ENCODE measurements at regions not wholly inside any gene's neighbourhood (a gene's known extent, or its start where the extent isn't known, plus 50 kb on each side); places are given as distances from the start of the nearest gene placed in this dataset.
A peak's percentile ranks its signal among the peaks of the same experiment; 100 is the strongest.
"Not testable (repeated sequence)": the region's sequence is repeated elsewhere in the genome, so short reads cannot be mapped to it uniquely, and the experiment has no call there.

DNA sequence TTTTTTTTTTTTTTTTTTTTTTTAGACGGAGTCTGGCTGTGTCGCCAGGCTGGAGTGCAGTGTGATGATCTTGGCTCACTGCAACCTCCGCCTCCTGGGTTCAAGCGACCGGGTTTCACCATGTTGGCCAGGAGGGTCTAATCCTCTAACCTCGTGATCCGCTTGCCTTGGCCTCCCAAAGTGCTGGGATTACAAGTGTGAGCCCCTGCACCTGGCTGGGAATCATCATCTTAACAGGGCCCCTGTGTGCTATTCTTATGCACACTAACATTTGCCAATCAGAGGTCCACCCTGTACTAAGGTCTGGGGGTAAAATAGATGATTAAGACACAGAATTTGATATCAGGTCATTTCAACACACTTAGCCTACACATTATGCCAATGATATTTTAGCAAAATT lies 278.7 kb upstream of the CHRM3 start:
- Histone ChIP-seq H3K27ac (no peak overlapping the region), H3K4me3 (no peak overlapping the region), H3K9me3 (no peaks in the 10 kb centered on the region), H3K36me3 (no peaks in the 10 kb centered on the region), H3K27me3 (no peaks in the 10 kb centered on the region), H3K4me1 (no peaks in the 10 kb centered on the region)
- intact Hi-C loops (cut with DNase I): no loop called here
- no peak for DNase-seq
- TF ChIP-seq, protein P1, sequence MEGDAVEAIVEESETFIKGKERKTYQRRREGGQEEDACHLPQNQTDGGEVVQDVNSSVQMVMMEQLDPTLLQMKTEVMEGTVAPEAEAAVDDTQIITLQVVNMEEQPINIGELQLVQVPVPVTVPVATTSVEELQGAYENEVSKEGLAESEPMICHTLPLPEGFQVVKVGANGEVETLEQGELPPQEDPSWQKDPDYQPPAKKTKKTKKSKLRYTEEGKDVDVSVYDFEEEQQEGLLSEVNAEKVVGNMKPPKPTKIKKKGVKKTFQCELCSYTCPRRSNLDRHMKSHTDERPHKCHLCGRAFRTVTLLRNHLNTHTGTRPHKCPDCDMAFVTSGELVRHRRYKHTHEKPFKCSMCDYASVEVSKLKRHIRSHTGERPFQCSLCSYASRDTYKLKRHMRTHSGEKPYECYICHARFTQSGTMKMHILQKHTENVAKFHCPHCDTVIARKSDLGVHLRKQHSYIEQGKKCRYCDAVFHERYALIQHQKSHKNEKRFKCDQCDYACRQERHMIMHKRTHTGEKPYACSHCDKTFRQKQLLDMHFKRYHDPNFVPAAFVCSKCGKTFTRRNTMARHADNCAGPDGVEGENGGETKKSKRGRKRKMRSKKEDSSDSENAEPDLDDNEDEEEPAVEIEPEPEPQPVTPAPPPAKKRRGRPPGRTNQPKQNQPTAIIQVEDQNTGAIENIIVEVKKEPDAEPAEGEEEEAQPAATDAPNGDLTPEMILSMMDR (IDR thresholded peaks at IDR 0.05): no peak
- ATAC-seq: no peak

DNA sequence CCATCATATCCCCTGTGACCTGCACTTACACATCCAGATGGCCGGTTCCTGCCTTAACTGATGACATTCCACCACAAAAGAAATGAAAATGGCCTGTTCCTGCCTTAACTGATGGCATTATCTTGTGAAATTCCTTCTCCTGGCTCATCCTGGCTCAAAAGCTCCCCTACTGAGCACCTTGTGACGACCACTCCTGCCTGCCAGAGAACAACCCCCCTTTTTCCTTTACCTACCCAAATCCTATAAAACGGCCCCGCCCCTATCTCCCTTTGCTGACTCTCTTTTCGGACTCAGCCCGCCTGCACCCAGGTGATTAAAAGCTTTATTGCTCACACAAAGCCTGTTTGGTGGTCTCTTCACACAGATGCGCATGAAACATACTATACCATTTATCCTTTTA lies 279.7 kb upstream of the CHRM3 start:
- H3K36me3 ChIP-seq; H3K27me3 ChIP-seq; ATAC-seq; DNase-seq; H3K4me3 ChIP-seq; H3K9me3 ChIP-seq; H3K27ac ChIP-seq; intact Hi-C loops (cut with DNase I); H3K4me1 ChIP-seq: not testable (repeated sequence)

DNA sequence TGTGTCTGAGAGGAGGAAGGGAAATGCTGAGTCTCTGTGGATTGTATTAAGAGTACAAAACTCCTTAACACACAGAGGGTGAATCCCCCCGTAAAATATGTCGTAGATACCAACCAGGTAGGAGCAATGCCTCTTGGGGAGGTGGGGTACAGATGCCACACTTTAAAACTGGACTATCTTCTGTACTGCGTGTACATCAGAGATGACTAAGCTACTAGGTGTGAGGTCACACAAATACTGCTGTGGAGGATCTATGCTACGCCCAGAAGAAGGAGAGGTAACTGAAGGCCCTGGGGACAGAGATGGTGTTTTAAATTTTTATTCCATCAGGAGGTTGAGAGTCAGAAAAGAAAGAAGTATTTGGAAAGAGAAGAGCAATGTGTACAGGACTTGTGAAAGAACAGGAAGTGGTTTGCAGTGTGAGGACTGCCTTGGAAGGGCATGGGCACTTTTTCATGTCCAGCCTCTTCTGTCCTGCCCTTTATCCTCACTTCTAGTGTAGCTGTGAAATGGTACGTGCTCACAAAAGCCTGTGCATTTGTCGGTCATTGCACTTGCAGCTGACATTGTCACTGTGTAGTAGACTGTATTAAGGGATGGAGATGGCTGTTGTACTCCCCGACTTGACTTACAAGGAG lies 287.8 kb upstream of the CHRM3 start:
- no peak overlapping the region for H3K27ac ChIP-seq
- TF ChIP-seq, protein P1 (IDR thresholded peaks at IDR 0.05): no peak
- intact Hi-C loops (cut with DNase I): no loop called here
- DNase-seq (no peak), ATAC-seq (peak; percentile 24)
- H3K9me3 ChIP-seq: no peaks in the 10 kb centered on the region
- no peak overlapping the region for H3K4me3 ChIP-seq
- H3K36me3 ChIP-seq: no peaks in the 10 kb centered on the region
- H3K27me3 ChIP-seq: no peaks in the 10 kb centered on the region
- peaks cover 0 to 5% of the 10 kb centered on the region in 2 donors for H3K4me1 ChIP-seq

DNA sequence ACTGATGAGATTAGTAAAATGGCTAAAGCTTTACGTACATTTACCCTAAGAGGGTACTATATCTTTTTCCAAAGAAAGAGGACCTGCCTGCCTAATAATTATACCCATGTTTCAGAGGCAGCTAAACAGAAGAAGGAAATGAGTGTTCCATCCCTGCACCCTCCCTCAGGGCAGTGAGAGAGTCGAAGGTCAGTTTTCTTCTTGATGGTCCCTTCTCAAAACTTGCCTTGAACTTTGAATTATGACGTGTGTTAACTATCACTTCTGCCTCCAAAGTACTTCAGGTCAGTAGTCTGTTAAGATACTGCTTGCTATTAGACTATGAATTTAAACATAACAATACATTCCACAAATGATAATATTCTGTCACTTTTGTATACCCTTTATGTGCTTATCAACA lies 294.8 kb upstream of the CHRM3 start:
- Histone ChIP-seq H3K9me3 (no peaks in the 10 kb centered on the region), H3K4me3 (no peak overlapping the region), H3K27me3 (no peaks in the 10 kb centered on the region), H3K4me1 (no peaks in the 10 kb centered on the region), H3K27ac (no peak overlapping the region), H3K36me3 (no peaks in the 10 kb centered on the region)
- TF ChIP-seq, protein P1 (IDR thresholded peaks at IDR 0.05): no peak
- intact Hi-C loops (cut with DNase I): no loop called here
- DNase-seq (no peak), ATAC-seq (no peak)

DNA sequence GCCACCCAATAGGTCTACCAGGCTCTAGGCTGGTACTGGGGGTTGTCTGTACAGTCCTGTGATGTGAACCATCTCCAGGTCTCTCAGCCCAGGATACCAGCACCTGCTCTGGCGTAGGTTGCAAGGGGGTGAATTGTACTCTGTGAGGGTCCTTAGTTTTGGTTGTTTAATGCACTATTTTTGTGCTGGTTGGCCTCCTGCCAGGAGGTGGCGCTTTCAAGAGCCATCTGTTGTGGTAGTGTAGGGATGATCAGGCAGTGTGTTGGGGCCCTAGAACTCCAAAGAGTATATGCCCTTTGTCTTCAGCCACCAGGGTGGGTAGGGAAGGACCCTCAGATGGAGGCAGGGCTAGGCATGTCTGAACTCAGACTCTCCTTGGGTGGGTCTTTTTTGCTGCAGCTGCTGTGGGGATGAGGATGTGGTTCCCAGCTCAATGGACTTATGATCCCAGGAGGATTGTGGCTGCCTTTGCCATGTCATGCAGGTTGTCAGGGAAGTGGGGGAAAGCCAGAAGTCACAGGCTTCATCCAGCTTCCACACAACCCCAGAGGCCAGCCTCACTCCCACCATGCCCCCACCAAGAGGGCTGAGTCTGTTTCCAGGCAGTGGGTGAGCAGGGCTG lies 301.8 kb upstream of the CHRM3 start:
- no peaks in the 10 kb centered on the region for H3K36me3 ChIP-seq
- H3K4me1 ChIP-seq: no peaks in the 10 kb centered on the region
- H3K27me3 ChIP-seq: no peaks in the 10 kb centered on the region
- DNase-seq (no peak), ATAC-seq (no peak)
- TF ChIP-seq, protein P1 (IDR thresholded peaks at IDR 0.05): no peak
- H3K27ac ChIP-seq: no peak overlapping the region
- H3K4me3 ChIP-seq: no peak overlapping the region
- intact Hi-C loops (cut with DNase I): no loop called here
- H3K9me3 ChIP-seq: no peaks in the 10 kb centered on the region

DNA sequence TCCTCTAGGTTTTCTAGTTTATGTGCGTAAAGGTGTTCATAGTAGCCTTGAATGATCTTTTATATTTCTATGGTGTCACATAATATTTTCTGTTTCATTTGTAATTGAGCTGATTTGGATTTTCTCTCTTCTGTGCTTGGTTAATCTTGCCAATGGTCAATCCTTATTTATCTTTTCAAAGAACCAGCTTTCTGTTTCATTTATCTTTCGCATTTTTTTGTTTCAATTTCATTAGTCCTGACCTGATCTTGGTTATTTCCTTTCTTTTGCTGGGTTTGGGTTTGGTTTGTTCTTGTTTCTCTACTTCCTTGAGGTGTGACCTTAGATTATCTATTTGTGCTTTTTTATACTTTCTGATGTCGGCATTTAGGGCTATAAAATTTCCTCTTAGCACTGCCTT lies 304.4 kb upstream of the CHRM3 start:
- DNase-seq; H3K36me3 ChIP-seq; intact Hi-C loops (cut with DNase I); H3K4me3 ChIP-seq; ATAC-seq; H3K27me3 ChIP-seq; H3K4me1 ChIP-seq; H3K27ac ChIP-seq; H3K9me3 ChIP-seq: not testable (repeated sequence)
